DMS53 treated with DMSO at 0.1 percent for 48 hours (cell line): ENCODE measurements at regions not wholly inside any gene's neighbourhood (a gene's known extent, or its start where the extent isn't known, plus 50 kb on each side); places are given as distances from the start of the nearest gene placed in this dataset.
"Not testable (repeated sequence)": the region's sequence is repeated elsewhere in the genome, so short reads cannot be mapped to it uniquely, and the experiment has no call there.

Source experiments
- DNase-seq: peaks from one replicate; lab custom pipeline; 2025; ENCODE audit not compliant: unreplicated experiment; lab: John Stamatoyannopoulos, UW

GRCh38 chr15:23913081-23913480 is 226.0 kb upstream of the NDN start:
- DNase-seq = no peak

GRCh38 chr15:23913635-23914034 is 226.5 kb upstream of the NDN start:
- no peak for DNase-seq

- no peak for DNase-seq
These were observed 237.6 kb upstream of the NDN start for GRCh38 chr15:23924686-23925085.

GRCh38 chr15:23954931-23955330 is 267.8 kb upstream of the NDN start:
- no peak for DNase-seq

GRCh38 chr15:23983500-23984259 is 296.6 kb upstream of the NDN start:
- no peak for DNase-seq

GRCh38 chr15:23994273-23994672 is 307.2 kb upstream of the NDN start:
- DNase-seq = no peak

GRCh38 chr15:23998056-23998455 is 311.0 kb upstream of the NDN start:
- no peak for DNase-seq

GRCh38 chr15:24008476-24008875 is 321.4 kb upstream of the NDN start:
- no peak for DNase-seq

- no peak for DNase-seq
These were observed 330.4 kb upstream of the NDN start for GRCh38 chr15:24017470-24017869.

GRCh38 chr15:24039683-24040082 is 352.6 kb upstream of the NDN start:
- no peak for DNase-seq

- DNase-seq = no peak
These were observed 367.6 kb upstream of the NDN start for GRCh38 chr15:24054547-24055245.

- no peak for DNase-seq
These were observed 380.8 kb upstream of the NDN start for GRCh38 chr15:24067733-24068501.

GRCh38 chr15:24075420-24076089 is 388.4 kb upstream of the NDN start:
- no peak for DNase-seq

- no peak for DNase-seq
These were observed 389.1 kb upstream of the NDN start for GRCh38 chr15:24076090-24076784.

- no peak for DNase-seq
These were observed 391.4 kb upstream of the NDN start for GRCh38 chr15:24078310-24079029.

- DNase-seq = not testable (repeated sequence)
These were observed 401.8 kb upstream of the NDN start for GRCh38 chr15:24088941-24089340.

- DNase-seq = not testable (repeated sequence)
These were observed 414.4 kb upstream of the NDN start for GRCh38 chr15:24101503-24101902.

- DNase-seq = not testable (repeated sequence)
These were observed 420.4 kb upstream of the NDN start for GRCh38 chr15:24107524-24107923.

GRCh38 chr15:24107948-24108347 is 420.8 kb upstream of the NDN start:
- not testable (repeated sequence) for DNase-seq

GRCh38 chr15:24108349-24108748 is 421.2 kb upstream of the NDN start:
- DNase-seq = not testable (repeated sequence)
